K562 (cell line): ENCODE measurements at regions not wholly inside any gene's neighbourhood (a gene's known extent, or its start where the extent isn't known, plus 50 kb on each side); places are given as distances from the start of the nearest gene placed in this dataset.

Experiments used
- ATAC-seq: fragments of 200-7000 bp; cut with Tn5 transposase; 3 replicates; pipeline ENCODE4 v1.9.1; 2020; ENCODE audit warnings: moderate library complexity
- BruUV-seq: library from RNA; stranded (reverse); fragments of 400-500 nt; replicated peaks from 2 replicates; lab custom pipeline; 2021; lab: Mats Ljungman, UMichigan
- CTCF ChIA-PET: fragments of 300-600 bp; formaldehyde crosslinking; extraction: SDS; loops from one replicate; lab custom pipeline; 2021; ENCODE audit warnings: low intra/inter-chr PET ratio; lab: Yijun Ruan, JAX
- POLR2A ChIA-PET: fragments of 300-600, 350-650 bp; sonication (Branson Sonifier 250); formaldehyde crosslinking; extraction: SDS; loops from one replicate; lab custom pipeline; 2021; ENCODE audit warnings: antibody characterized with exemption, inconsistent platforms; lab: Yijun Ruan, JAX
- DNase-seq, 4 experiments: peaks; one replicate each; pipeline versions ENCODE4 v3.0.0 to v3.0.0-alpha.2; 2011 to 2018; ENCODE audit warnings: low spot score in 3 of 4, mixed read lengths in 3 of 4; ENCODE audit errors: extremely low read depth in 1 of 4
- FAIRE-seq: peaks from 2 replicates; lab custom pipeline; 2011; peaks lifted over from hg19 to GRCh38; lab: Jason Lieb, UNC
- H2AFZ ChIP-seq: 2 replicates; pipeline ENCODE4 v1.6.0; 2011; ENCODE audit warnings: low read depth, low read length, control low read depth, inconsistent platforms
- H3K27ac ChIP-seq: fragments of 200-600 bp; 3 replicates; pipeline ENCODE4 v1.8.0; 2011; ENCODE audit warnings: low read depth, mild to moderate bottlenecking, control low read depth, inconsistent platforms, low read length, moderate library complexity, mixed read lengths; ENCODE audit errors: extremely low read depth
- H3K27me3 ChIP-seq, 2 experiments: fragments of 300-600 bp in 1 of 2; 2 replicates in 1 of 2; 3 replicates in 1 of 2; pipeline versions ENCODE4 v1.6.0 to v1.8.0; 2011; ENCODE audit warnings: inconsistent platforms in 2 of 2, low read length in 2 of 2, mild to moderate bottlenecking in 1 of 2, mixed read lengths in 1 of 2, moderate library complexity in 1 of 2; ENCODE audit not compliant: control insufficient read depth in 2 of 2, insufficient read depth in 2 of 2
- H3K36me3 ChIP-seq: fragments of 300-600 bp; 3 replicates; pipeline ENCODE4 v1.8.0; 2011; ENCODE audit warnings: mild to moderate bottlenecking, low read length, inconsistent platforms; ENCODE audit not compliant: control insufficient read depth, insufficient read depth
- H3K4me1 ChIP-seq, 2 experiments: fragments of 200-600 bp in 1 of 2; replicated peaks in 1 of 2; 2 replicates in 1 of 2; 3 replicates in 1 of 2; pipeline versions ENCODE4 v1.5.1 to v1.8.0; 2011; ENCODE audit warnings: inconsistent platforms in 2 of 2, low read length in 2 of 2, mild to moderate bottlenecking in 1 of 2, mixed read lengths in 1 of 2, moderate library complexity in 1 of 2; ENCODE audit not compliant: control insufficient read depth in 2 of 2, insufficient read depth in 2 of 2
- H3K4me2 ChIP-seq: 2 replicates; pipeline ENCODE4 v1.6.1; 2011; ENCODE audit warnings: low read length, control low read depth, inconsistent platforms, mixed read lengths; ENCODE audit not compliant: insufficient read depth
- H3K4me3 ChIP-seq: fragments of 200-600 bp; sonication (generic), shearing (Covaris generic); 2 replicates; pipeline ENCODE4 v1.5.1; 2016; ENCODE audit warnings: control low read depth, inconsistent platforms
- H3K79me2 ChIP-seq: fragments of 200-600 bp; 3 replicates; pipeline ENCODE4 v1.8.0; 2011; ENCODE audit warnings: low read length, inconsistent platforms; ENCODE audit not compliant: control insufficient read depth, insufficient read depth
- H3K9ac ChIP-seq, 2 experiments: 2 replicates each; pipeline versions ENCODE4 v1.6.0 to v1.6.1; 2011; ENCODE audit warnings: low read depth in 2 of 2, low read length in 2 of 2, control low read depth in 1 of 2, inconsistent platforms in 1 of 2, mild to moderate bottlenecking in 1 of 2, mixed read lengths in 1 of 2; ENCODE audit not compliant: insufficient read depth in 1 of 2
- H3K9me1 ChIP-seq: one replicate; pipeline ENCODE4 v1.6.0; 2011; ENCODE audit warnings: inconsistent platforms, mild to moderate bottlenecking, low read length, moderate library complexity; ENCODE audit not compliant: control insufficient read depth, insufficient read depth
- H3K9me3 ChIP-seq: replicated peaks from 2 replicates; pipeline ENCODE4 v1.5.1; 2011; ENCODE audit warnings: low read depth, low read length, inconsistent platforms; ENCODE audit not compliant: control insufficient read depth, insufficient read depth
- H4K20me1 ChIP-seq: replicated peaks from 2 replicates; pipeline ENCODE4 v1.6.1; 2011; ENCODE audit warnings: low read length, inconsistent platforms, mixed read lengths; ENCODE audit not compliant: control insufficient read depth, insufficient read depth
- DIDO1 ChIP-seq: fragments of 450-650 bp; IDR thresholded peaks from 2 replicates; pipeline ENCODE4 v1.6.1; 2016; ENCODE audit warnings: low read depth, missing biosample characterization, missing genetic modification characterization
- ETV5 ChIP-seq: sonication (generic); formaldehyde crosslinking; IDR thresholded peaks from 2 replicates; pipeline ENCODE4 v1.4.0; 2020; ENCODE audit warnings: low read depth, mild to moderate bottlenecking, missing genetic modification reagents
- FOXM1 ChIP-seq, 2 experiments: fragments of 450-650 bp in 1 of 2; sonication (generic) in 1 of 2; formaldehyde crosslinking in 1 of 2; IDR thresholded peaks; 2 replicates each; pipeline versions ENCODE4 v1.6.1 to v1.9.0; 2017 to 2022; ENCODE audit warnings: low read depth in 2 of 2, mild to moderate bottlenecking in 2 of 2, missing genetic modification reagents in 1 of 2, moderate library complexity in 1 of 2
- ILK ChIP-seq: fragments of 450-650 bp; IDR thresholded peaks from 2 replicates; pipeline ENCODE4 v1.6.1; 2016; ENCODE audit warnings: missing genetic modification characterization, low read depth, mild to moderate bottlenecking, missing compliant biosample characterization, moderate library complexity, borderline replicate concordance
- MNT ChIP-seq, 2 experiments: fragments of 450-650 bp; conservative IDR thresholded peaks; 2 replicates each; pipeline ENCODE4 v1.6.1; 2017; ENCODE audit warnings: mild to moderate bottlenecking in 2 of 2, moderate library complexity in 2 of 2
- MYC ChIP-seq, 2 experiments: fragments of 250-450 bp in 1 of 2; sonication (Bioruptor Pico) in 1 of 2; IDR thresholded peaks; 2 replicates each; pipeline versions ENCODE4 v1.5.1 to v1.6.1; 2012 to 2021; ENCODE audit warnings: low read depth in 2 of 2, borderline replicate concordance in 1 of 2, improper control_type of control experiment in 1 of 2, low read length in 1 of 2, mild to moderate bottlenecking in 1 of 2, moderate library complexity in 1 of 2
- POLR2AphosphoS5 ChIP-seq: IDR thresholded peaks from 2 replicates; pipeline ENCODE4 v1.6.1; 2011; ENCODE audit warnings: mild to moderate bottlenecking, low read depth, low read length, moderate library complexity; ENCODE audit not compliant: control insufficient read depth, insufficient read depth
- SLC30A9 ChIP-seq: fragments of 250-450 bp; sonication (Bioruptor Pico); IDR thresholded peaks from 2 replicates; pipeline ENCODE4 v1.8.0; 2022; ENCODE audit warnings: mild to moderate bottlenecking, moderate library complexity
- SRF ChIP-seq, 2 experiments: fragments of 250-450, 450-650 bp in 1 of 2; sonication (Bioruptor Pico) in 1 of 2; sonication (generic) in 1 of 2; formaldehyde crosslinking; IDR thresholded peaks; 2 replicates each; pipeline versions ENCODE4 v1.5.0 to v1.5.1; 2020 to 2022; ENCODE audit warnings: mild to moderate bottlenecking in 1 of 2, missing genetic modification reagents in 1 of 2
- SRSF1 ChIP-seq: fragments of 200-400 bp; formaldehyde crosslinking; IDR thresholded peaks from 2 replicates; pipeline ENCODE4 v1.6.1; 2017; ENCODE audit warnings: mild to moderate bottlenecking, low read depth, low read length, moderate library complexity
- ZNF324 ChIP-seq: fragments of 250-450 bp; sonication (Bioruptor Pico); IDR thresholded peaks from 2 replicates; pipeline ENCODE4 v1.4.0; 2020; ENCODE audit warnings: mild to moderate bottlenecking
- ZNF354B ChIP-seq: fragments of 250-450 bp; sonication (Bioruptor Pico); IDR thresholded peaks from 2 replicates; pipeline ENCODE4 v1.4.0; 2020
- ZNF561 ChIP-seq: fragments of 450-650 bp; formaldehyde crosslinking; conservative IDR thresholded peaks from 2 replicates; pipeline ENCODE4 v1.4.0; 2020; ENCODE audit warnings: mild to moderate bottlenecking, moderate library complexity
- ZNF699 ChIP-seq: fragments of 250-450 bp; sonication (Bioruptor Pico); IDR thresholded peaks from 2 replicates; pipeline ENCODE4 v1.8.0; 2021; ENCODE audit warnings: mild to moderate bottlenecking, moderate library complexity; ENCODE audit not compliant: insufficient replicate concordance
- WGBS: fragments of 100-300 bp; shearing (Covaris generic); methylation state at CpG from one replicate; pipeline ENCODE4 v1.1.6; 2016; ENCODE audit warnings: low coverage, mixed read lengths; ENCODE audit not compliant: insufficient coverage; ENCODE audit errors: missing lambda C conversion rate; 5-methylcytosine and 5-hydroxymethylcytosine counted together
- in situ Hi-C: fragments of 300-500 bp; cut with MboI; formaldehyde crosslinking; loops from 4 replicates; pipeline ENCODE4 v1.15.0; 2018; ENCODE audit warnings: inconsistent platforms, mixed read lengths
- intact Hi-C: fragments of 100-400 bp; cut with micrococcal nuclease; formaldehyde crosslinking; loops from 2 replicates; pipeline ENCODE4 v1.14.2; 2022

DNA sequence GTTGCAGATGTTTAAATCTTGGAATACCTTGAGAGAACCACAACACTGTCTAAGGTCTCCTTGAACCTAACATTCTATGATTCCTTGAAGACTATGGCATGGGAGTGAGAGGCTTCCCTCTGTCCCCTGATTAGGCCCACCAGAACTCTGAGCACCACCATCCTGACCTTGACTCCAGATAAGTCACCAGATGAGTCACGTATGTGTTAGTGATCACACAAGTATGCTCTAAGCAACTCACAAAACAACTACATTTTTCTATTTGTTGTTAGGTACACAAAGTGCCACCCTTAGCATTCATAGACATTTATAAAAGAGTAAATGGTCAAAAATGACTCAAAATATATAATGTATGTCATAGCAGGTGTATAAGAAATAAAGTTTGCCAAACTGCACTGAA lies 252.9 kb upstream of the CXXC4 start (continued):
- TF ChIP-seq ETV5, result no peak
- no peak for TF ChIP-seq ZNF354B
- no peak for TF ChIP-seq SRSF1
- no peak for TF ChIP-seq ILK (tag)
- no peak for TF ChIP-seq ZNF324 (CRISPR knock-in tag)

DNA sequence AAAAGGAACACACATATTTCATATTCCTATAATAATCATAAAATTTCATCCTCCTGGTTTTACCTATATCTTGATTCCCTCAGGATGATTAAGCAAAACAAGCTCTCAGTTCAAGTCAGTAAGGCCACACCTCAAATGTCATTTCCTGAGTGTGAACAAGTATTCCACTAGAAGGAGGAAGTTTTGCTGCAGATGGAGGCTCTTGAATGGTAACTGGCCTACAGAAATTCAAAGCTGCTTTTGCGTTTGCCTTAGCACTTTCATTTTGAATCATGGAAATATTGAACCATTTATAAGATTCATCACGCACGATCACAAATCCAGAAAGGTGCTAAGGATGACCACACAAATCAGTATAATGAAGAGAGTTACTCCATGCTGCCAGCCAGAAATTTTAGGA lies 254.4 kb upstream of the CXXC4 start:
- CTCF ChIA-PET, result no interaction called here
- FAIRE-seq (no peak), ATAC-seq (no peak)

GRCh38 chr4:104750008-104750407 lies 255.3 kb upstream of the CXXC4 start:
- no peaks in the 10 kb centered on the region for H3K9me1 ChIP-seq
- no peak overlapping the region for H3K9ac ChIP-seq
- POLR2A ChIA-PET, result no interaction called here
- H3K27me3 ChIP-seq, result no peaks in the 10 kb centered on the region
- H4K20me1 ChIP-seq, result no peaks in the 10 kb centered on the region
- H2AFZ ChIP-seq, result no peak overlapping the region
- in situ Hi-C loops, result no loop called here
- intact Hi-C loops, result no loop called here
- H3K4me2 ChIP-seq, result no peak overlapping the region
- CTCF ChIA-PET, result no interaction called here
- DNase-seq (no peak), ATAC-seq (no peak), FAIRE-seq (no peak)
- 0% methylated on average over 2 of the region's 2 CpGs for WGBS
- no peaks in the 10 kb centered on the region for H3K9me3 ChIP-seq
- no peak overlapping the region for H3K4me3 ChIP-seq
- H3K79me2 ChIP-seq, result no peaks in the 10 kb centered on the region
- no peaks in the 10 kb centered on the region for H3K36me3 ChIP-seq
- no TSS peak for BruUV-seq
- H3K27ac ChIP-seq, result no peak overlapping the region
- no peaks in the 10 kb centered on the region for H3K4me1 ChIP-seq
- TF ChIP-seq MYC (IDR thresholded peaks at IDR 0.05; ENCODE audit: low read depth, low read length), result no peak
- TF ChIP-seq MYC (CRISPR knock-in tag; IDR thresholded peaks at IDR 0.05; ENCODE audit: borderline replicate concordance, low read depth), result no peak
- no peak for TF ChIP-seq ZNF561
- no peak for TF ChIP-seq POLR2AphosphoS5
- TF ChIP-seq DIDO1 (tag), result no peak
- TF ChIP-seq MNT (conservative IDR thresholded peaks at IDR 0.05), result no peak
- no peak for TF ChIP-seq ZNF699 (CRISPR knock-in tag)

More for the DNA sequence above, 254.4 kb upstream of the CXXC4 start:
- no peak overlapping the region for H3K4me3 ChIP-seq
- no peak for DNase-seq
- no peak for TF ChIP-seq SRF (CRISPR knock-in tag; IDR thresholded peaks at IDR 0.05)
- TF ChIP-seq FOXM1 (IDR thresholded peaks at IDR 0.05; ENCODE audit: low read depth), result no peak
- no peak for TF ChIP-seq FOXM1 (CRISPR knock-in tag; IDR thresholded peaks at IDR 0.05; ENCODE audit: low read depth)
- no peak for TF ChIP-seq SLC30A9
- TF ChIP-seq, all 486 proteins: peak for 0
- H3K9me1 ChIP-seq, result no peaks in the 10 kb centered on the region
- H2AFZ ChIP-seq, result no peak overlapping the region
- intact Hi-C loops (no loop called here), in situ Hi-C loops (no loop called here)
- POLR2A ChIA-PET, result no interaction called here
- H3K79me2 ChIP-seq, result no peaks in the 10 kb centered on the region
- H3K4me1 ChIP-seq, result no peaks in the 10 kb centered on the region
- no peaks in the 10 kb centered on the region for H3K36me3 ChIP-seq
- H4K20me1 ChIP-seq, result no peaks in the 10 kb centered on the region
- H3K27me3 ChIP-seq, result no peaks in the 10 kb centered on the region
- WGBS, result 0% methylated on average over 3 of the region's 3 CpGs
- H3K27ac ChIP-seq, result no peak overlapping the region
- no peak overlapping the region for H3K4me2 ChIP-seq
- no TSS peak for BruUV-seq
- H3K9ac ChIP-seq, result no peak overlapping the region
- no peaks in the 10 kb centered on the region for H3K9me3 ChIP-seq
